Esophagus muscularis mucosa (tissue), 3 donors: ENCODE measurements at regions not wholly inside any gene's neighbourhood (a gene's known extent, or its start where the extent isn't known, plus 50 kb on each side); places are given as distances from the start of the nearest gene placed in this dataset.

Experiments used
- POLR2A ChIP-seq: fragments of 450-650 bp; IDR thresholded peaks from one replicate; pipeline ENCODE4 v1.6.1; 2017; ENCODE audit warnings: antibody characterized with exemption, moderate library complexity, mild to moderate bottlenecking, low read depth
- TF ChIP-seq, protein P1 (sequence below), 3 experiments: fragments of 200-600 bp in 2 of 3; fragments of 450-650 bp in 1 of 3; sonication (generic) in 2 of 3; IDR thresholded peaks; one replicate each; pipeline ENCODE4 v1.5.1; 2017 to 2019; ENCODE audit warnings: antibody characterized with exemption in 3 of 3, mild to moderate bottlenecking in 2 of 3, moderate library complexity in 1 of 3

DNA sequence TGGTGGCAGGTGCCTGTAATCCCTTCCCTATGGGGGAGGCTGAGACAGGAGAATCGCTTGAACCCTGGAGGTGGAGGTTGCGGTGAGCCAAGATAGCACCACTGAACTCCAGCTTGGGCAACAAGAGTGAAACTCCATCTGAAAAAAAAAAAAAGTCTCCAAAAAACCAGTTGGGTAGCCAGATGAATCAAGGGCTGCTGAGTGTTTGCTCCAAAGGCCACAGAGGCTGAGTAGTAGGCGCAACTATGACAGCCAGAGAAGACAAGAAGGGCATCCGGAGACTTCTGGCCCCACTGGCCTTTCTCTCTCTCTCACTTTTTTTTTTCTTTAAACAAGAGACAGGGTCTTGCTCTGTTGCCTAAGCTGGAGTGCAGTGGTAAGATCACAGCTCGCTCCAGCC, 131.8 kb downstream of the SMAD6 start:
- TF ChIP-seq, protein P1, sequence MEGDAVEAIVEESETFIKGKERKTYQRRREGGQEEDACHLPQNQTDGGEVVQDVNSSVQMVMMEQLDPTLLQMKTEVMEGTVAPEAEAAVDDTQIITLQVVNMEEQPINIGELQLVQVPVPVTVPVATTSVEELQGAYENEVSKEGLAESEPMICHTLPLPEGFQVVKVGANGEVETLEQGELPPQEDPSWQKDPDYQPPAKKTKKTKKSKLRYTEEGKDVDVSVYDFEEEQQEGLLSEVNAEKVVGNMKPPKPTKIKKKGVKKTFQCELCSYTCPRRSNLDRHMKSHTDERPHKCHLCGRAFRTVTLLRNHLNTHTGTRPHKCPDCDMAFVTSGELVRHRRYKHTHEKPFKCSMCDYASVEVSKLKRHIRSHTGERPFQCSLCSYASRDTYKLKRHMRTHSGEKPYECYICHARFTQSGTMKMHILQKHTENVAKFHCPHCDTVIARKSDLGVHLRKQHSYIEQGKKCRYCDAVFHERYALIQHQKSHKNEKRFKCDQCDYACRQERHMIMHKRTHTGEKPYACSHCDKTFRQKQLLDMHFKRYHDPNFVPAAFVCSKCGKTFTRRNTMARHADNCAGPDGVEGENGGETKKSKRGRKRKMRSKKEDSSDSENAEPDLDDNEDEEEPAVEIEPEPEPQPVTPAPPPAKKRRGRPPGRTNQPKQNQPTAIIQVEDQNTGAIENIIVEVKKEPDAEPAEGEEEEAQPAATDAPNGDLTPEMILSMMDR (IDR thresholded peaks at IDR 0.05), result no peak
- no peak for TF ChIP-seq POLR2A
